ENCODE measurements at regions not wholly inside any gene's neighbourhood (a gene's known extent, or its start where the extent isn't known, plus 50 kb on each side); places are given as distances from the start of the nearest gene placed in this dataset.

- no peak for TF ChIP-seq CTCF (IDR thresholded peaks at IDR 0.05; ENCODE audit: low read length, missing control alignments)
- no peak for DNase-seq (ENCODE audit: low read depth)
- no peak overlapping the region for H3K4me3 ChIP-seq (replicated peaks; ENCODE audit: low read depth, low read length)
Observed at GRCh38 chr10:10205906-10206305, 811.8 kb upstream of the CELF2 start.

- no peak for DNase-seq (ENCODE audit: low read depth)
- no peak overlapping the region for H3K4me3 ChIP-seq (replicated peaks; ENCODE audit: low read depth, low read length)
- TF ChIP-seq CTCF (IDR thresholded peaks at IDR 0.05; ENCODE audit: low read length, missing control alignments) = no peak
Observed at GRCh38 chr10:10207538-10207937, 810.1 kb upstream of the CELF2 start.

- peak; percentile 57 for DNase-seq (ENCODE audit: low read depth)
Observed at GRCh38 chr10:10208196-10208595, 809.5 kb upstream of the CELF2 start.

GRCh38 chr10:10209167-10209566 lies 808.5 kb upstream of the CELF2 start:
- no peak for TF ChIP-seq CTCF (IDR thresholded peaks at IDR 0.05; ENCODE audit: low read length, missing control alignments)
- no peak overlapping the region for H3K4me3 ChIP-seq (replicated peaks; ENCODE audit: low read depth, low read length)
- DNase-seq (ENCODE audit: low read depth) = peak; percentile 76

More at GRCh38 chr10:10208196-10208595, 809.5 kb upstream of the CELF2 start:
- TF ChIP-seq CTCF (IDR thresholded peaks at IDR 0.05; ENCODE audit: low read length, missing control alignments) = no peak
- H3K4me3 ChIP-seq (replicated peaks; ENCODE audit: low read depth, low read length) = no peak overlapping the region

GRCh38 chr10:10211409-10211808 lies 806.3 kb upstream of the CELF2 start:
- DNase-seq (ENCODE audit: low read depth) = no peak
- TF ChIP-seq CTCF (IDR thresholded peaks at IDR 0.05; ENCODE audit: low read length, missing control alignments) = no peak
- H3K4me3 ChIP-seq (replicated peaks; ENCODE audit: low read depth, low read length) = no peak overlapping the region

GRCh38 chr10:10213237-10213636 lies 804.4 kb upstream of the CELF2 start:
- DNase-seq (ENCODE audit: low read depth) = no peak
- no peak overlapping the region for H3K4me3 ChIP-seq (replicated peaks; ENCODE audit: low read depth, low read length)
- no peak for TF ChIP-seq CTCF (IDR thresholded peaks at IDR 0.05; ENCODE audit: low read length, missing control alignments)

GRCh38 chr10:10222304-10222841 lies 795.3 kb upstream of the CELF2 start:
- DNase-seq (ENCODE audit: low read depth) = peak; percentile 65

More at GRCh38 chr10:10222304-10222841, 795.3 kb upstream of the CELF2 start:
- no peak for TF ChIP-seq CTCF (IDR thresholded peaks at IDR 0.05; ENCODE audit: low read length, missing control alignments)
- H3K4me3 ChIP-seq (replicated peaks; ENCODE audit: low read depth, low read length) = no peak overlapping the region
